IPS DF 19.7 (cell line): ENCODE measurements at regions not wholly inside any gene's neighbourhood (a gene's known extent, or its start where the extent isn't known, plus 50 kb on each side); places are given as distances from the start of the nearest gene placed in this dataset.

Experiments used
- DNase-seq: peaks from one replicate; pipeline ENCODE4 v3.0.0-alpha.2; 2013; ENCODE audit warnings: low read depth, low spot score

DNA sequence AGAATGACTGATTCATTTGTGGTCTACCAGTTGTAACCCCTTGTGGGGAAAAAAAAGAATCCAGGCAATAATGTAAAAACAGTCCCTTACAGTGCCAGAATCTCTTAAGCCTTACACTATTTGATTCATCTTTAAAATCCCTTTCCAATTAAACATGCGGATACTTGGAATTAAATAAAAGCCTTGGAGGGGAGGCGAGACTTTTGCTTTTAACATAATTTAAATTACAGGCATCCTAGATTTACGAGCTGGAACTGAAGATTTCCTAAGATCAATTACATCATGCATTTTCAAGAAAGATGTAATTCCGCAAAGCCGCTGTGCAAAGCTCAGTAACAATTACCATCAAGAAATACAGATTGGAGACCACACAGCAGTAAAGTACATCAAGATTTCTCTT lies 370.2 kb downstream of the MTRR start:
- no peak for DNase-seq

DNA sequence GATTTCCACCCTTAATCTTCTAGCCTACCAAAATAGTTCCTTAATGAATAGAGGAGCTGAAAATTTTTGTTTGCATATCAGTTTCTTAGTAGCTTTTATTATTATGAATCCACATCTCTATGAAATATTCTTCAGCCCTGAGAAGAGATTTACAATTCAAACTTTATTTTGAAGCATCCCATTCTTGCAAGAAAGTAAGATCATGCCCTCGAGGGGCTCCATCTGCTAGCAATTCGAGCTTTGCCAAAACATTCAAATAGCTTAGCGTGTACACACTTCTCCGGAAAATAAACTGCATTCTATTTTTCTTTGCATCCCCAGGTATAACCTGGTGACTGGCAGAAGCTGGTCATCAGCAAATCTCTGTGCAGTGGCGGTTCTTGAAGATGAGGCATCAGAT lies 370.7 kb downstream of the MTRR start:
- no peak for DNase-seq

DNA sequence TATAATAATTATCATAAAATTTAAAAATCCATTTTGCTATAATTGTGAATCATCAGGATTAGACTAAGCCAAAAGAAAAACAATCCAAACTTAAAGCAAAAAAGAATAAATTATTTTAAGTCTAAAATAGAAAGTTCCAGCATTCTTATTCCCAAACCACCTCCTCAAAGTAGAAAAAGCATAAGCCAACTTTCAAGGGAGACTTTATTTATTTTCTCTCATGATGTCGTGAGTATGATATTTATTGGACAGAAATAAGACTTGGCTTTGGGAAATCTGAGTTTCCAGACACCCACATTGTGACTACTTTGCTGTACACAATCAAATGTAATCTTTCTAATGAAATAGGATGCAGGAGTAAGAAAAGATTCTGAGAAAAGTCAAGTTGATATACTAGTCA lies 372.1 kb downstream of the MTRR start:
- no peak for DNase-seq

DNA sequence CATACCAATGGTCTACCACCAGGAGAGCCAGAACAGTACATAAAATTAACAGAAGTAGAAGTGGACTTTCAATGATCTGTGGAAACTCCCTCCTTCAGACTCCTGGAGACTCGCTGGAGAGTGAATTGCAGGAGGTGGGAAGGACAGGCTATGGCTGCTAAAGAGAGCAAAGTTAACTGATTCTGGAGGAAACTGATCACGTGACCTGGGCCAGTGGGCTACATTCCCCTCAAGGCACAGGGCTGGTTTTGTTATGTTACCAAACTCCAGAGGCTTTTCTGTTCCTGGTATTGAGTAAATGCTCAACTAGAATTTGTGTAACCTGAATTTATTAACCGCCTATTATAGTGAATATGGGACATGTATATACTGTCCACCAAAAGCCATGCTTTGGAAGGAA lies 372.6 kb downstream of the MTRR start:
- no peak for DNase-seq

DNA sequence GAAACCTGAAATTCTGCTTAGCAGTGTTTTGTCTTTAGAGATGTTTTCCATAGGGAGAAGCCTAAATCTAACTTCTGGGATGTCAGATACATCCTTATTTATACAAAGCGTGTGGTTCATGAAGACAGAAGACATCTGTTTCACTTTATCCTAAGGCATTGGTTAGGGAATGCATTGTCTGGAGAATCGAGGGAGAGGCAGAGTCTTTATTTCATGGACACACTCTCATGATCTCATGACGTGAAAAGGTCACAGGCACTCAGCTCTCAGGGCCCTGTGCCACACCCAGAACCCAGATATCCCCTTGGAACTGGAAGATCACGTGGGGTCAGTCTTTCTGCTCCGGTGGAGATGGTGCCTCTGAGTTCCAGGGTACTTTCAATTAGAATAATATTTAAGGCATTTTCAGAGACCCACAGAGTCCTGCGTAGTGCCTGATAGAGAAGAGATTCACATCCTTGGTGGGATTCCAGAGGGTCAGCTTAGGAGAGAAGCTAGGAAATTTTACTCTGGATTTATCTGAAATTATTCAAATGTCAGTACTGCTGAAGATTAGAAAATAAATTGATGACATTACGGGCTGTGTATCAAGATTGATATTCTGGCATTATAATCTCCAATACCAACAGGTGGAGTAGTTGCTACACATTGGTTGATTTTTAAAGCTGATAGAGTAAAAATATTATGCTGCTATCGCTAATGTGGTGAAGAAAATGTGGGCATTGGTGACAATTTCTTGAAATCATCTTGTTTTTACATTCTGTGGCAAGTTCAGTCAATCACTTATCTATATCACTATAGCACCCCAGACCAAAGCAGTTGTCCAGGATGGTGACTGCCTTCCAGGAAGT lies 378.3 kb downstream of the MTRR start:
- DNase-seq, result no peak

DNA sequence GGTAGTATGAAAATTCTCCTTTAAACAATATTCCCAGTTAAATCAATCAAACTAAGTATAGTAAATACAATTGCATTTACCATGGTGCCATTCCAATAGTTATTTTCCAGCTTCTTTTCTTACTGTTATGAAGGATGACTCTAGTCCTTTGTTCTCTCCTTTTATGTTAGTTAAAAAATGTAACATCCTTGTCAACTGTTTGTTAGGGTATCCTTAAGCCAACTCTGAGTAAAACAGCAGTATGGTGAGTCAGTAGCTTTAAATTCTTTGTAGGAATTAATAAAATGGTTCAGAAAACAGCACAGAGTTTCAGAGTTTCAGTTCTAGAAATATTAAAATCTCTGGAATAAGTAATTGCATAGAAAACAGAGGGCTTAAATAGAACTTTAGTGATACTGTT lies 384.4 kb downstream of the MTRR start:
- DNase-seq, result no peak

DNA sequence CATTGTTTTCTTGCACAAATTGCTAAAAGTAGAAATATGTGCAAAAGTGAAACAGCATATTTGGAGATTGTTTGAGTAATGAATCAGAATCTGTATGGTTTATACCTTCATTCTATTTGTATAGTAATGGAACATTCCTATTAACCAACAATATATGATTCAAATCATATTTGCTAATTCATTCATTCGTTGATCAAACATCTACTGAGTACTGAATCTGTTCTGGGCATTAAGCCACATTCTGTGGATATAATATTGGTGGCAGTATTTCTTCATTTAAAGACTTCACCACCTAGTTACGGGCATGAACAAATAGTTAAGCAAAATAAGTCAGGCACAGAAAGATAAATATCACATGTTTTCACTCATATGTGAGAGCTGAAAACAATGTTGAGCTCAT lies 385.7 kb downstream of the MTRR start:
- DNase-seq, result no peak

DNA sequence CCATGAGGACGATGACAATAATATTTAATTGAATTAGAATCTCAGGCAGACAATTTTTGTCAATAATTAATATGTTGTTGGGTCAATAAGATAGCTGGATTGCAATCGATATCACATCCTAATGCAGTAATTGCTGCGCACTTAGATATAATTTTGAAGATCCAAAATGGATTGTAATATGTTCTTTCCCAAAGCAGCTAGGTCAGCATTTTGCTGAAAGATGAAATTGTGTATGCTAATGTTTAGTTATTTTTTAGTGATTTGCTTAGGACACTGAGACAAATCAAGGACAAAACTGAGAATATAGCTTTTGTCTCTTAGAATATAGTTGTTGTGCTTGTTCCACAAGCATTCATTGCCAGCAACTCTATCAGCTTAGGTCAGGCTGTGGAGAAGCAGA lies 389.9 kb downstream of the MTRR start:
- DNase-seq, result no peak

DNA sequence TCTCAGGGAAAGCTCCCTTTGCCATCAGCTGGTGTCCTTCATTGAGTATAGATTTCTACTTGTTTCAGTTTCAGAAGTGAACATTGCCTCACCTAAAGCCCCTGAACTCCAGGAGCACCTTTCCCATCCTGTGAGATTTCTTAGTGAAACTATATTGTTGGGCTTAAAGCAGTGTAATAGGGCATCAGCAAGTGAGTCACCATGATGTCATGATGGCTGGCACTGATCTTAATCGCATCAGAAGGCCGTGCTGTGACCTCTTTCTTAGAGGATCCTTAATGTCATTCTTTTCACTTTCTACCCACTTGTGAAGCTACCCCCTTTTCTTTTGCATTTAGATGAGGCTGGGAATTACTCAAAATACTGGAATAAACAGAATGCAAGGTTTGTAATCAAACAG lies 401.3 kb downstream of the MTRR start:
- DNase-seq, result no peak

DNA sequence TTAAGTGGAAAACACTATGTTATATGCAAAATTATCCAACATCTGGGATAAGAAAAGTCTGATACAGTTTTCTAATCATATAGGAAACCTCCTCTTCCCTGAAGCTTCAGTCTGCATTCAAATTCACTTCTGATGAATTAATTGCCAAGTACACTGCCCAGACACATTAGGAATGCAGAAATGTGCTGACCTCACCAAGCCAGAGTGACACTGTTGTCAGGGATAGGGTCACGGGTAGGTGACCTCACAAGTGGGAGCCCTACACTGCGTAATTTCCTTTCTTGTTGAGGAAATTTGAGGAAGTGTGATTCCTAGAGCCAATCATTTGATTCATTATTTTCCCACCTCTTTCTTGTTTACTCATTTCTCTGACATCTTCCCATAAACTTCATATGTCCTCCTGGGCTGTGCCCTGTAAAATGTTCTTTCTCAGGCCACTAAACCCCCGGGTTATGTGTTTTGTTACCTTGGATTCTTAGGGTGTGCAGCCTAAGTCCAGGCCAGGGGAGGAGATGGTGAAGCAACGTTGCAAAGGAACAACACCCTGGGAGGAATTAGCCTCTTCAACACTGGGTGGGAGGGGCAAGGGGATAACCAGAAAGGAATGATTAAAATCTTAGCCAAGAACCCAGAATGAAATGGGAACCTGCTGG lies 411.9 kb downstream of the MTRR start:
- no peak for DNase-seq

DNA sequence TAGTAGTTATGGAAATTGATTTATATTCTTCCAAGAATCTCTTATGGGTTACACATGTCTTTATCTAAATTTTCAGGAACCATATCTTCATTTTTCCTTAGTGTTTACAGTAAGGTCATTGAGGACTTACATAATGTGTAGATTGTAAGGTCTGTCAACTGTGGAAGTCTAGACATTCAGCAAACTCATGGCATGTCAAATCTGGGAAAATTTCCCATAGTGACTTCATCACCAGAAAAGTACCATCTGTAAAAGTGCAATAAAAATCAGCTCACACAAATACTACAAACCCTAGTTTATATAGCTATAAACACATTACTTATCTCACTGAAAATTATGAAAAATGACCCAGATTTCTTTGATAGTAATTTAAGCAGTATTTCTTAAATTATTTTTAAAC lies 419.4 kb downstream of the MTRR start:
- DNase-seq, result no peak

DNA sequence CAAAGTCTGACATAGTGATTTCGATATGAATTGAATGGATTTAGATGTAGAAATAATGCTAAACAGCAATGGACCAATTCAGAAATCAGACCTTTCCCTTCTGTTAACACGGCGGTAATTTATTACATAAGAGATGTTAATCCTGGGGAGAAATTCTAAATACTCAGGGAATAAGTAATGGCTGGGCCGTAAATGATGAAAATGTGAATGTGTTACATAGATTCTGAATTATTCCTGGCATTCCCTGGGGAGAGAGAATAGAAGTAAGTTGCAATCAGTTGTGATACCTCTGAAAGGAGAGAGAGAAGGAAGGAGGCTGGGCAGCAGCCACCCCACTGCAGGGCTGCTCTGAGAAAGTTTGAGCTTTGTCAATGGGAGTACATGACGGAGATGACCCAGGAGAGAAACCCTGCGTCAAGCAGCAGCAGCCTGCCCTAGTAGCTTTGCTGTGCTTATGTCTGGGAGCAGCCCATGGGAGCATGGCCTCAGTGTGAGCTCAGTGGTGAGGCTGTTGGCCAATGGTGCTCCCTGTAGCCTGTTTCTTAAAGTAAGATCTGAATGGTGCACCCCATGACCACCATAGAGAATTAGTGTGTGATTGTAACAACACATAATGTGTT lies 420.1 kb downstream of the MTRR start:
- DNase-seq, result no peak

DNA sequence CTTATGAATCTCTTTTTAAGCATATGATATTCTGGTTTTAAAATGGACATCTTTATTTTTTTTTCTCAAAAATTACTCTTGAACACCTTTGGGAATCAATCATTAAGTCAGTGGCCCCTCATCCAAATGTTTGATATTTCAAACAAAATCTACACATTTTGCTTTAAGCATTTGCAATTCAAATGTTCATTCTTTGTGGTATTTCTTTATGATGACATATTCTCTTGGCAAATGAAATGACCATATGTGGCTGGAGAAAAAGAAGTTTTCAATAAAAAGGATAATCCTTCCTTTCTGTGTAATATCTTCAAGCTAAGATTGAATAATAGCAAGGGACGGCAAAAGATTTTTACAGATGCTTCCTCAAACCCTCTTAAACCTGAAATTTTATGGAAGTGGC lies 420.8 kb downstream of the MTRR start:
- DNase-seq, result no peak

DNA sequence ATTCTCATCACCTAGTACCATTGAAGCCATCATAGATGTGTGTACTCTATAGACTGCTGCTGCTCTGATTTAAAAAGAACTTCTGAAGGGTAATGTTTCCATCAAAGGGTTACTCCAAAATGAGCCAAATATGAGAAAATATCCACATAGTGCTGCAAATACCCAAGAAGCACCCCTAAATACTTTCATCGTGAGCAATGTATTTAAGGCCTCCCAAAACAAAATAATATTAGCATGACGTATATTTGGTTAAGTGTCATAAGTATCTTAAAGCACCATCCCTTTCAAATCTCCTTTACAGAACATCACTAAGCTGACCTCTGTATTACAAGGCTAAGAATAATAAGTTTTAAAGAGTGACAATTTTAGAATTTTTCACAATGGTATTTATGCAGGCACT lies 421.8 kb downstream of the MTRR start:
- DNase-seq, result no peak

DNA sequence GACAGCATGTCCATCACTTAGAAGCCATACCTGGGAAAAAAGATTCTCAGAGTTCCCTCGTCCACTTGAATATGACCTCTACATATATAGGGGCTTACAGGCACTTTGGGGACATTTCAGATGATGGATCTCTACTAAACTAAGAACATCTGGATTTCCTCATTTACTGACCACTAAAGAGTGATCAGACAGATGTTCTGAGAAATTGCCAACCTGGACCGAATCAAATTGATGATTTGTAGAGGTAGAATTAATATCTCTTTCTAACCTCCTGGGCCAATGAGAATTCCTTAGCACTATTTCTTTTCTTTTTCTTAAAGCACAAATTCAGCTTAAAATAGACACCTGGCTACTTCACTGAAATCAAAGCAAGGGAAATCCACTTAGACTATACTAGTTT lies 422.7 kb downstream of the MTRR start:
- no peak for DNase-seq

DNA sequence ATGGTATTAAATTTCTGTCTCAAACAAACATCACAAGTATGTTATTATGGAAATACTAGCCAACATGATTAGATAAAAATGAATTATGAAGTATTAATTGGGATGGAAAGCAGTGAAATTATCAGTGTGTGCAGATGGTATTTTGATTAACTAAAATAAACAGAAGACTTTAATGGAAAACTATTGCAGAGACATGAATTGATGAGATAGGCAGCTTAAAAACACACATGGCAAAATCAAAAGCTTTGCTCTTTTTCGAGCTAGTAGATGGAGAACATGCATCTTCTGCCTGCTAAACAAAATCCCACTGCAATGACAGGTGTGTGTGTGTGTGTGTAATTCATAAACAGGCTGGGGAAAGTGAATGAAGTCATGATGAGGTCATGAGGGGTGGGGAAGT lies 426.2 kb downstream of the MTRR start:
- DNase-seq, result no peak

DNA sequence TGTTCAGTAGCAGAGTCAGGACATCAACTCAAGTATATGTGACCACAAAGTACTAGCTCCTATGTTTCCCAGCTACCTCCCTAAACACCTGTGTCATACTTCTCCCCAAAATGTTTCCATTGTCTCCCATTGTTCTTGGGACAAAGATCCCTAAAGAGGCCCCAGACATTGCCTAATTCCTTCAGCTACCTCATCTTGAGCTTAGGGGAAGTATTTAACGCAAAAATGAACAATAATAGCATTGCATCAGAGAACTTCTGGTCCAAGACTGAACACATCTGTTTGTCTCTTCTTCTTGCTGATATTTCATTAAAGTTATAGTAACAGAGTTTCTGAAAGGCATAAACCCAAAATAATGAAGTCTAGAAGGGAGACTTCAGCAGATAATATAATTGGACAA lies 430.8 kb downstream of the MTRR start:
- no peak for DNase-seq

DNA sequence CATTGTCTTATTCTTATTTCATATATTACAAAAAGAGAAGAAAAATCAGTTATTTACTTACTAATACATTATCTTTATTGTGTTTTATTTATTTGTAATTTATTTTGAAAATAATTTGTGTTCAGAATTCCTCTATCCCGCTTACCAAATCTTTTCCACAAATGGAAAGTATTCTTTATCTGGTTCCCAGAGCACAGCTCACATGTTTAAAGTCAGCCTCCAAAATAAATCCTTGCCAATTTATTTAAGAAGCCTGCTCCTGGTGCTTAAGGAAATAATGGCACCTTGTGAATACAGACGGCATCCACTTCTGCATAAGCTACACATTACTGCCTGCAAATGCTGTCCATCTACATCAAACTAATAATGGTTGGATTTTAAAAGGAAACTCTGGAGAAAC lies 435.4 kb downstream of the MTRR start:
- DNase-seq, result no peak

DNA sequence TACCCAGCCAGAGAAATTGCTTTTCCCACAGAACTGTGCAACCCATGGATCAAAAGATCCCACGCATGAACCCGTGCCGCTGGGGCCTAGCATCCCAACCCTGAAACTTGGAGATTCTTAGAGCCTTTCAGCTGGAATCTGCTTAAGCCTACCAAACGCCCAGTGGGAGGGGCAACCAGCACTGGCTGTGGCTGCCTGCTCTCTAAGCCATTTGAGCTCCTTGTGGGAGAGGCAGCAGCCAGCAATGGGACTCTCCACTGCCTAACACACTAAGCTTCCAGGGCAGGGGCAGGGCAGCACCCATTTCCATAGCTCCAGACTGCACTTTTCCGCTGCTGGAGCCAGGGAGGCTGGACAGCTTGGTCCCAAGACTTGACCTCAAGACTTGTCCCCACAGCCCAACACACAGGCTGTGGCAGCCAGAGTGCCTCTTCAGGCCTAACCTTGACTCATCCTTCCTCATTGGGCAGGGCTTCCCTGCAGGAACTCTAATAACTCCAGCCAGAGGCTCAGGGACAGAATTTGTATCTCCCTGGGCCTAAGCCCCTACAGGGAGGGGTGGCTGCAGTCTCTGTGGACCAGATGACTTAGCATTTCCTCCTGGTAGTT lies 437.4 kb downstream of the MTRR start:
- DNase-seq, result no peak

DNA sequence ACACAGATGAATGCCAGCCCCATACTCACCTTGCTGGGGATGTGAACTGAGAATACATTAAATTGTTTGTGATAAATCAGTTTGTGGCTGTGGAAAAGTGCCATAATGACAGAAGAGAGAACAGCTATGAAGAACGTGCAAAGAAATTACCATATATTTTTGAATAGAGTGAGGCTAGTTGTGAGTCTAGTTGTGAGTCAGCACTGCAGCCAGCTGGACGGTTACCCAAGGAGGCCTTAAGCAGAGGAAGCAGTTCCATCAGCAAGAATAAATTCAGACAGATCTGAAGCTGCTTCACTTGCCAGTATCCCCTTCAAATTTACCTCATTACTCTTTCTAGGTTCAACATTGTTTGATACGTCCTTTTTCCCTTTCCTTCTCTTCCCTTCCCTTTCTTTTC lies 446.0 kb downstream of the MTRR start:
- DNase-seq, result no peak

DNA sequence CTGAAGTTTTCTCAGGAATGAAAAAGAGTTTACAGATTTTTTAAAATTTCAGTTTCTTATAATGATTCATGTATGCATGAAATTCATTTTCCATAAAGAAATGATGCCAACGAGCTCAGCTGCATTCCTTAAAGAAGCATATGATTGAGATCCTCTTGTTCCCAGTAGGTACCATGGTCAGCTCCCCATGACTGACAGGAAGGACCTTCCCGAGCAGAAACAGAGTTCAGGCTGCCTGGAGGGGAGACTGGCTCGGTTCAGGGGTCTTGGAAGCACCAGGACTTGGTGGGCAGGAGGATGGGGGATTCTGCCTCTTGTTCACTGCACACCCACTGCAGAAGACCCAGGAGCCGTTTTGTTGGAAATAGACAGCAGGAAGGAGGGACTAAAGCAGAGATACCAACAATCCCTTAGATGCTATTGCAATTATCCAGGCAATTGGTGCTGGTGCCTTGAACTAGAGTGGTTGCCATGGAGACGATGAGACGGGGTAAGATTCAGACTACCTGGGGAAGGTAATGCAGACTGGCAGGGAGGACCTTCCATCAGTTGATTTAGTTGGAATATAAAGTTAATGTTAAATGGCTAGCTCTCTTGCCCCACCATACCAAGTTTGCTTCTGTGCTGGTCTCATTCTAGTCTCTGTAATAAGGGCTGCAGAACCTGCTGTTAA lies 447.8 kb downstream of the MTRR start:
- no peak for DNase-seq

DNA sequence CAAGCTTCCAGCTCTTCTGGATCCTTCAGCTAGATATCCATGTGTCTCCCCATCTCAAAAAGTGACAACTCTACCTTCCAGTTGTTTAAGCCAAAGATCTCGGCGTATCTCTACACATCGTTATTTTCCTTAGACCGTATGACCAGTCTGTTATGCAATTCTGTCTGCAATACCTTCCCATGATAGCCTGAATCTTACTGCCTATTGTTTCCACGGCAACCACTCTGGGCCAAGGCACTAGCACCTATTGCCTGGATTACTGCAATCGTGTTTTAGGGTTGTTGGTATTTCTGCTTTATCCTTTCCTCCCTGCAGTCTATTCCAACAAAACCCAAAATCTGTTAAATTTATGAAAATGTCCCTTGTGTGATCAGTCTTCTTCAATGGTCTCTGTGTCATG lies 448.4 kb downstream of the MTRR start:
- no peak for DNase-seq
